Caco-2 (cell line): ENCODE measurements at regions not wholly inside any gene's neighbourhood (a gene's known extent, or its start where the extent isn't known, plus 50 kb on each side); places are given as distances from the start of the nearest gene placed in this dataset.

ENCODE experiments used
- BruUV-seq: library from RNA; stranded (reverse); fragments of 400-500 nt; replicated peaks from 2 replicates; lab custom pipeline; 2021; lab: Mats Ljungman, UMichigan
- CTCF ChIA-PET: fragments of 300-600 bp; sonication (Branson Sonifier 250); formaldehyde crosslinking; loops from one replicate; lab custom pipeline; 2022; ENCODE audit warnings: antibody characterized with exemption; lab: Charles Lee
- POLR2A ChIA-PET: fragments of 300-600 bp; sonication (Branson Sonifier 250); formaldehyde crosslinking; loops from one replicate; lab custom pipeline; 2022; ENCODE audit warnings: antibody characterized with exemption; lab: Charles Lee
- DNase-seq, 2 experiments: peaks; one replicate each; pipeline versions ENCODE4 v3.0.0 to v3.0.0-alpha.2; 2020 to 2022
- H3K27me3 ChIP-seq: replicated peaks from 2 replicates; pipeline ENCODE4 v1.6.0; 2011; ENCODE audit warnings: low read length; ENCODE audit not compliant: control insufficient read depth, insufficient read depth
- H3K36me3 ChIP-seq: 2 replicates; pipeline ENCODE4 v1.5.1; 2011; ENCODE audit warnings: low read length; ENCODE audit not compliant: control insufficient read depth, insufficient read depth
- H3K4me1 ChIP-seq: fragments of 250-450 bp; sonication (Bioruptor Pico); 2 replicates; pipeline ENCODE4 v1.5.1; 2020; ENCODE audit warnings: mild to moderate bottlenecking
- H3K4me3 ChIP-seq: 2 replicates; pipeline ENCODE4 v1.5.1; 2011; ENCODE audit warnings: low read depth, mild to moderate bottlenecking, control low read depth, low read length
- H3K9me3 ChIP-seq: fragments of 250-450 bp; sonication (Bioruptor Pico); 2 replicates; pipeline ENCODE4 v1.5.1; 2020; ENCODE audit warnings: mild to moderate bottlenecking, moderate library complexity
- H3K27ac Mint-ChIP-seq: one replicate; pipeline ENCODE4 v1.8.0; 2022; ENCODE audit warnings: mixed read lengths; ENCODE audit not compliant: unreplicated experiment
- H3K27me3 Mint-ChIP-seq: one replicate; pipeline ENCODE4 v1.8.0; 2022; ENCODE audit warnings: mixed read lengths; ENCODE audit not compliant: insufficient read depth, unreplicated experiment
- H3K36me3 Mint-ChIP-seq: one replicate; pipeline ENCODE4 v1.8.0; 2022; ENCODE audit warnings: mild to moderate bottlenecking, mixed read lengths; ENCODE audit not compliant: insufficient read depth, unreplicated experiment
- H3K4me1 Mint-ChIP-seq: one replicate; pipeline ENCODE4 v1.8.0; 2022; ENCODE audit warnings: low read depth, mixed read lengths; ENCODE audit not compliant: unreplicated experiment
- H3K4me3 Mint-ChIP-seq: one replicate; pipeline ENCODE4 v1.8.0; 2022; ENCODE audit warnings: mild to moderate bottlenecking, moderate library complexity, mixed read lengths; ENCODE audit not compliant: unreplicated experiment
- H3K9me3 Mint-ChIP-seq: one replicate; pipeline ENCODE4 v1.8.0; 2022; ENCODE audit warnings: mixed read lengths; ENCODE audit not compliant: unreplicated experiment
- intact Hi-C: fragments of 100-400 bp; cut with micrococcal nuclease; formaldehyde crosslinking; loops from one replicate; pipeline ENCODE4 v1.10.0; 2022; ENCODE audit not compliant: unreplicated experiment
- TF ChIP-seq, protein P1 (sequence below), 2 experiments: fragments of 200-600 bp in 1 of 2; IDR thresholded peaks; 1 replicate in 1 of 2; 2 replicates in 1 of 2; pipeline versions ENCODE4 v1.5.1 to v1.8.0; 2011 to 2022; ENCODE audit warnings: antibody characterized with exemption in 1 of 2, control low read depth in 1 of 2, inconsistent platforms in 1 of 2, low read depth in 1 of 2, low read length in 1 of 2, mild to moderate bottlenecking in 1 of 2, moderate library complexity in 1 of 2; ENCODE audit not compliant: insufficient read depth in 1 of 2, severe bottlenecking in 1 of 2, unreplicated experiment in 1 of 2

DNA sequence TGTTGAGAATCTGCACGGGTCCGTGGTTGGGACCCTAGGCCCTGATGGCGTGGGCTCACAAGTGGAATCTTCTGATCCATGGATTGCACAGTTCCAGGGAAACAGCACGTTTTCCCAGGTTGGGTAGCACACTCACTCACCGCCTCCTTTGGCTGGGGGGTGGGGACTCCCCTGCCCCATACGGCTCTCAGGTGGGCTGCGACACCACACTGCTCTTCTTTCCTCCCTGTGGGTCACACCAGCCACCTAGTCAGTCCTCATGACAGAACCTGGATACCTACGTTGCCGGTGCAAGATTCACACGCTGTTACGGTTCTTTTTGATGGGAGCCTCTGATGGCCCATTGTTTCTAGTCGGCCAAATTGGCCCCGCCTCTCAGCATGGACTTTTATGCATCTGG, 312.0 kb downstream of the MMUT start:
- Mint-ChIP-seq H3K9me3 (no peaks in the 10 kb centered on the region), H3K27ac (no peak overlapping the region), H3K4me3 (no peak overlapping the region), H3K27me3 (no peaks in the 10 kb centered on the region), H3K4me1 (no peaks in the 10 kb centered on the region), H3K36me3 (no peaks in the 10 kb centered on the region)
- no TSS peak for BruUV-seq
- no peak for DNase-seq
- H3K27me3 ChIP-seq: no peaks in the 10 kb centered on the region
- TF ChIP-seq, protein P1, sequence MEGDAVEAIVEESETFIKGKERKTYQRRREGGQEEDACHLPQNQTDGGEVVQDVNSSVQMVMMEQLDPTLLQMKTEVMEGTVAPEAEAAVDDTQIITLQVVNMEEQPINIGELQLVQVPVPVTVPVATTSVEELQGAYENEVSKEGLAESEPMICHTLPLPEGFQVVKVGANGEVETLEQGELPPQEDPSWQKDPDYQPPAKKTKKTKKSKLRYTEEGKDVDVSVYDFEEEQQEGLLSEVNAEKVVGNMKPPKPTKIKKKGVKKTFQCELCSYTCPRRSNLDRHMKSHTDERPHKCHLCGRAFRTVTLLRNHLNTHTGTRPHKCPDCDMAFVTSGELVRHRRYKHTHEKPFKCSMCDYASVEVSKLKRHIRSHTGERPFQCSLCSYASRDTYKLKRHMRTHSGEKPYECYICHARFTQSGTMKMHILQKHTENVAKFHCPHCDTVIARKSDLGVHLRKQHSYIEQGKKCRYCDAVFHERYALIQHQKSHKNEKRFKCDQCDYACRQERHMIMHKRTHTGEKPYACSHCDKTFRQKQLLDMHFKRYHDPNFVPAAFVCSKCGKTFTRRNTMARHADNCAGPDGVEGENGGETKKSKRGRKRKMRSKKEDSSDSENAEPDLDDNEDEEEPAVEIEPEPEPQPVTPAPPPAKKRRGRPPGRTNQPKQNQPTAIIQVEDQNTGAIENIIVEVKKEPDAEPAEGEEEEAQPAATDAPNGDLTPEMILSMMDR (IDR thresholded peaks at IDR 0.05; ENCODE audit: insufficient read depth in 1 of 2, low read depth in 1 of 2, low read length in 1 of 2, severe bottlenecking in 1 of 2, unreplicated experiment in 1 of 2): no peak
- ChIA-PET CTCF (no interaction called here), POLR2A (no interaction called here)
- H3K9me3 ChIP-seq: no peaks in the 10 kb centered on the region
- intact Hi-C loops: no loop called here
- no peaks in the 10 kb centered on the region for H3K4me1 ChIP-seq
- no peaks in the 10 kb centered on the region for H3K36me3 ChIP-seq
- H3K4me3 ChIP-seq: no peak overlapping the region

DNA sequence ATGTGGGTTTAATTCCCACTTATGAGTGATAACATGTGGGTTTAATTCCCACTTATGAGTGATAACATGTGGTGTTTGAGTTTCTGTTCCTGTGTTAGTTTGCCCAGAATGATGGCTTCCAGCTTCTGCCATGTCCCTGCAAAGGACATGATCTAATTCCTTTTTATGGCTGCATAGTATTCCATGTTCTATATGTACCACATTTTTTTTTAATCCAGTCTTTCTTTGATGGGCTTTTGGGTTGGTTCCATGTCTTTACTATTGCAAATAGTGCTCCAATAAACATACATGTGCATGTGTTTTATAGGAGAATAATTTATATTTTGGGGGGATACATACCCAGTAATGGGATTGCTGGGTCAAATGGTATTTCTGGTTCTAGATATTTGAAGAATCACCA, 317.8 kb downstream of the MMUT start:
- no peak overlapping the region for H3K4me3 Mint-ChIP-seq
- H3K9me3 Mint-ChIP-seq: no peaks in the 10 kb centered on the region
- no peak overlapping the region for H3K27ac Mint-ChIP-seq
- Histone ChIP-seq H3K4me1 (no peaks in the 10 kb centered on the region), H3K9me3 (no peaks in the 10 kb centered on the region), H3K4me3 (no peak overlapping the region), H3K27me3 (no peaks in the 10 kb centered on the region), H3K36me3 (no peaks in the 10 kb centered on the region)
- POLR2A ChIA-PET: no interaction called here
- BruUV-seq: no TSS peak
- DNase-seq: no peak
- no peaks in the 10 kb centered on the region for H3K27me3 Mint-ChIP-seq
- TF ChIP-seq, protein P1 (IDR thresholded peaks at IDR 0.05; ENCODE audit: insufficient read depth in 1 of 2, low read depth in 1 of 2, low read length in 1 of 2, severe bottlenecking in 1 of 2, unreplicated experiment in 1 of 2): no peak
- H3K36me3 Mint-ChIP-seq: no peaks in the 10 kb centered on the region
- intact Hi-C loops: no loop called here
- CTCF ChIA-PET: no interaction called here
- no peaks in the 10 kb centered on the region for H3K4me1 Mint-ChIP-seq

DNA sequence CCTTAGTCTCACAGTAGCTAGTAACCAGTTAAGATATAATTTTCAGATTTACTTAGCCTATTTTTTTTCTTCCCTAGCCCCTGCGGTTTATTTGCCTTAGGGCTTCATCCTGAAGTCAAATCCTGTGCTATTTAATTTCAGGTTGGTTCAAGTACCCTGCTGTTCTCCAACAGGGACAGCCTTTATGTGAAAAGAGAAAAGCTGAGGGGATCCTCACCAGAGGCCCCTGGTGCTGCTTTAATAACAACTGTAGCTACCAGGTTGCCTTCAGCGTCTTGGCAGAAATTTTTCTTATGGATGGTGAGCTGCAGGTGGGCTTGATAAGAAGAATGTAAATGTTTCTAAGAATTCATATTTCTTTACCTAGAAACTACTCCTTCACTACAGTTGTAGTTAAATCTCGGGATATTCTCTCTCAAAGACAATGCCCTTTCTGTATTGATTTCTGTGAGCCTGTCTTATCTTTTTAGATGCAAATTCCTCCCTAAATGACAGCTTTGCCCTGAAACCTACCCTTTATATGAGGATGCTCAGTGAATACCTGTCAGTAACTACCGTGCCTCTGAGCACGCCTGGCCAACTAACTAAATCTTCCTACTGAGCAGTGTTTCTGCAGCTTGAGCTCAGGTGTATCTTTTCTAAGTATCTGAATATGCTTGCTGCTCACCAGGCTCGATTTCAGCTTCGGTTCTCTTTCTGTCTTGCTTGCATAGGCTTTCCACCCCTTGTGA, 320.5 kb downstream of the MMUT start:
- H3K27ac Mint-ChIP-seq: no peak overlapping the region

More for the DNA sequence above, 320.5 kb downstream of the MMUT start:
- CTCF ChIA-PET: no interaction called here
- H3K4me3 Mint-ChIP-seq: no peak overlapping the region
- no peaks in the 10 kb centered on the region for H3K4me1 Mint-ChIP-seq
- Histone ChIP-seq H3K27me3 (no peaks in the 10 kb centered on the region), H3K36me3 (no peaks in the 10 kb centered on the region), H3K4me1 (no peaks in the 10 kb centered on the region), H3K9me3 (no peaks in the 10 kb centered on the region), H3K4me3 (no peak overlapping the region)
- TF ChIP-seq, protein P1 (IDR thresholded peaks at IDR 0.05; ENCODE audit: insufficient read depth in 1 of 2, low read depth in 1 of 2, low read length in 1 of 2, severe bottlenecking in 1 of 2, unreplicated experiment in 1 of 2): no peak
- no peak for DNase-seq
- no TSS peak for BruUV-seq
- no peaks in the 10 kb centered on the region for H3K9me3 Mint-ChIP-seq
- POLR2A ChIA-PET: no interaction called here
- intact Hi-C loops: no loop called here
- H3K36me3 Mint-ChIP-seq: no peaks in the 10 kb centered on the region
- H3K27me3 Mint-ChIP-seq: no peaks in the 10 kb centered on the region
